ENCODE measurements at regions not wholly inside any gene's neighbourhood (a gene's known extent, or its start where the extent isn't known, plus 50 kb on each side); places are given as distances from the start of the nearest gene placed in this dataset.

- no peak for TF ChIP-seq CTCF (IDR thresholded peaks at IDR 0.05)
- no peak for TF ChIP-seq POLR2A (IDR thresholded peaks at IDR 0.05)
- no peak for TF ChIP-seq EP300 (IDR thresholded peaks at IDR 0.05)
Measured at GRCh38 chr2:142562900-142563299, 314.6 kb upstream of the KYNU start.

Measured in upper lobe of left lung (tissue), 4 donors.